ENCODE measurements at regions not wholly inside any gene's neighbourhood (a gene's known extent, or its start where the extent isn't known, plus 50 kb on each side); places are given as distances from the start of the nearest gene placed in this dataset.

DNA sequence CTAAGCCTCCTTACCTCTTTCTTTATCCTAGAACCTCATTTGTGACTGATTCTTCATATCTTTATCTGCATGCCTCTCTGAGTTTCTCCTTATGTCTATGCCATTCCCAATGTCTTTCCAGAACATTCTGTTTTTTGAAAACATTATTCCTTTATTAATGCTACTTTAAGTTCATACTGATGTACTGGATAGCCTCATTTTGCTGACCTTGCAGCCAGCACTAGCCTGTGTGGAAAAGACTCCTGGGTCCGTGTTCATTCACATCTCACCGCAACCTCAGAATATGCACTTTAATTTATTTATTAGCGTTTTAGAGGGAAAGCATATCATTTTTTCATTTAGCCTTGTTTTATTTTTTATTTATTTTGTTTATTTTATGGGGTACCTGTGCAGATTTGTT is 208.1 kb upstream of the NPVF start:
- TF ChIP-seq POLR2AphosphoS5 (IDR thresholded peaks at IDR 0.05; ENCODE audit: low read depth, low read length) (no peak), TAF1 (IDR thresholded peaks at IDR 0.05; ENCODE audit: low read depth, low read length) (no peak), POLR2A (IDR thresholded peaks at IDR 0.05; ENCODE audit: low read depth, low read length) (no peak), SPI1 (IDR thresholded peaks at IDR 0.05; ENCODE audit: low read depth, low read length) (no peak), PAX5 (IDR thresholded peaks at IDR 0.05; ENCODE audit: insufficient read depth, low read length, severe bottlenecking) (no peak), POU2F2 (IDR thresholded peaks at IDR 0.05; ENCODE audit: low read depth, low read length) (no peak)
